ENCODE measurements at regions not wholly inside any gene's neighbourhood (a gene's known extent, or its start where the extent isn't known, plus 50 kb on each side); places are given as distances from the start of the nearest gene placed in this dataset.
"Not testable (repeated sequence)": the region's sequence is repeated elsewhere in the genome, so short reads cannot be mapped to it uniquely, and the experiment has no call there.

GRCh38 chr2:147172493-147173188, 672.2 kb upstream of the ACVR2A start:
- no peak for ATAC-seq

DNA sequence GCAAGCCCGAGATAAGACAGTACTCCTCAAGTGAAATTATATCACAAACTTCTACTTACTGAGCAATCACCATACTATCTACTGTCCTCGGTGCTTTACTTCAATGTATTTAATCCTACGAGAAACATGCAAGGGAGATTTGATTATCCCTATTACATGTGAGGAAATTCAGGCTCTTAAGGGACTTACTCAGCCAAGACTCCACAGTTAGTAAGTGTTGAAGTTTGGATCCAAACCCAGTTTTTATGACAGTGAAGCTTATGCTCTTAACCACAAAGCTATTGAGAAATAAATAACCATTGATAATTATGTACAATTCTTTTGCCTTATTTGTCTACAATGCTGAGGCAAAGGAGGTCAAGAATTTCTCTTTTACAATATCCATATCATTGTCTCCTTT, 672.9 kb upstream of the ACVR2A start:
- no peak for ATAC-seq

- ATAC-seq = no peak
Observed at GRCh38 chr2:147170932-147171331, 673.9 kb upstream of the ACVR2A start.

DNA sequence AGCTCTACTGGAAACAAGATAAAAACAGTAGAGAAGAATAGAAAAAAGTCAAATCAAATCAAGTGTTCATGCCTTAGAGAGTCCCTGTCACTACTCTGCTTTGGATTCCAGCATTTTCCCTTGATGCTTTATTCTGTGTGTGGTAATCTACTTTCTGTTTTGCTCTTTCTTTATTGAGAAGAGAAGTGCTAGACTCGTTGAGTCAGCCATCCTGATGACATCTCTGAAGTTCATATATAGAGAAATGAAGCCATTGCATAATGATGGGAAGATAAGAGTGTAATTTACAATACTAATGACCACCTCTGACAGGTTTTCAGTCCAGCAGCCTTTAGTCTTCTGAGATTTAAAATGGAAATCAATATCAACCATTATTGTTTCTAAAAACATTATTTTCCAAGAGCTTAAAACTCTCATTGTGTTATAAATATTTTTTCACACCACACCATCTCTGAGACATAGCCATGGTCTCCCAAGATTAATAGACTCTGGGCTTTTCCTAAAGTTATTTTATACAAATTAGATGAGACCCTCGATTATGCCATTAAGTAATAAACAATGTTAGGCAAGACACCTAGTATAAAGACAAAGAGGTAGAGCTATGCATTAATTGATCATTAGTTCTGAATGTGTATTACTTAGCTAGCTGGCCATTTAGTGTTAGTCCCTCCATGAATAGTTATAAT, 679.0 kb upstream of the ACVR2A start:
- no peak for ATAC-seq

- ATAC-seq = no peak
Observed at GRCh38 chr2:147164563-147164962, 680.3 kb upstream of the ACVR2A start.

DNA sequence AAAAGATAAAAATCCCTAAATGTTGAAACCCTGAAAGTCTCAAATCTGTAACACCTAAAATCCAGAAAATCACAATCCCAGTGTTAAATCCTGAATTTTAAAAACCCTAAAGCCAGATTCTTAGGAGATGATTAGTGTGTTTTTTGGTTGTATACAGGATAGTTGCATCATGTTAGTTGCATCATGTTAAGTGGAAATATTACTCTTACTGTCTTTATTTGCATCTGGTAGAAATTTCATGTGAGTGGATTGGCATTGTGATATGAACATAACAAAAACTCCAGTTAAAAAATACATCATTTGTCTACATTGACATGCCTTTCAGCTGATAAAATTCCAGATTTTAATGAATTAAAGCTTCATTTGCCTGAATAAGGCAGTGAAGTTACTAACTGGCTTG, 683.1 kb upstream of the ACVR2A start:
- no peak for ATAC-seq

DNA sequence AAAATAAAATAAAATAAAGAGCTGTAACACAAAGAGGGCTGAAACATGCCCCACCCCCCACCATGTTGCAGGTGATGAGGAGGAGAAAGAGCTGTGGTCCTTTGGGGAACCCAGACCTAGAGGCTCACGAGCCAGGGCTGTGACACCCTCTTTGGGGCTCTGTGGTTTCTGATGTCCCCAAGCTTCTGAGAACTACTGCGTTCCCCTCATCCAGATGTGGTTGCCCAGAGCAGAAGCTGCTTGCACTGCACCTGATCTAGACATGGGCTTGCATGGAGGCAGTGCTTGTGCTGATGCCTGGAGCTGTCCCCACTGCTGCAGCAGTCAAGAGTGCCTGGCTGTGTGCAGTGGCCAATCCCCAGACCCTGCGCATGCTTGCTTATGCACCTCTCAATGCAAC, 687.9 kb upstream of the ACVR2A start:
- ATAC-seq = no peak

- ATAC-seq = no peak
Observed at GRCh38 chr2:147150241-147150635, 694.6 kb upstream of the ACVR2A start.

DNA sequence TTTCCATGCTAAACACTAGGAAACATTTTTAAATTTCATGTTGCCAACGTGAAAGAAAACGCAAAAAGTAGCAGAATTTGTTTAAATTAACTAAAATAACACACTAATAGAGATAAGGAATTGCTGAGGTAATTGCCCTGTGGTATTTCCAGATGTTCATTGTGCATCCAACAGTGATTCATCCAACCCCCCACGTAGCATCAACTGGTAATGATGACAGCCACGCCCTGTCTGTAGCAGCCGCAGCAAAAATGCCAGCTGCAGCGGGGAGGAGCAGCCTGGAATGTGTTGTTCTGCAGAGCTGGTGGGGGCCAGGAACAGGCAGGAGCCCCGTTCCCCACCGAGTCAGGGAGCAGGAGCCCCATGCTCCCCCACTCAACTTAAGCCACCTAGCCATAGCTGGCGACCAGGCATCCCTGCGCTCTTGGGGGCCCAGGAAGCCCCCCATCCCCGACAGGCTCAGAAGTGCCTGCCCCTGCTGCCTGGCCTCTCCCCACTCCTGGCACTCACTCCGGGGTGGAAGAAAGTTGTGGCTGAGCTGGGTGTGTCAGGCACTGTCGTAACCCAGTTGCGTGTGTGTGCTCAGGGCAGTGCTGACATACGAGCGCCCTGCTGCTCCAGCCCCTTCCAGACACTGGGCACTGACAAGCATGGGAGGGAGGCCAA, 695.1 kb upstream of the ACVR2A start:
- ATAC-seq = no peak

- no peak for ATAC-seq
Observed at GRCh38 chr2:147147802-147148201, 697.0 kb upstream of the ACVR2A start.

DNA sequence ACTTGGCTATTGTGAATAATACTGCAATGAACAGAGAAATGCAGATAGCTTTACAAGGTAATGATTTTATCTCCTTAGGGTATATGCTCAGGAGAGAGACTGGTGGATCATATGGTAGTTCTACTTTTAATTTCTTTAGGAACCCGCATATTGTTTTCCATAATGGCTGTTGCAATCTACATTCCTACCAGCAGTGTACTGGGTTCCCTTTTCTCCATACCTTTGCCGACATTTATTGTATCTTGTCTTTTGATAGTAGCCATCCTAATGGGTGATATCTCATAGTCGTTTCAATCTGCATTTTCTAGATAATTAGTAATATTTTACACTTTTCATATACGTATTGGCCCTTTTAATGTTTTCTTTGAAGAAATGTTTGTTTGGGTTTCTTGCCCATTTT, 702.9 kb upstream of the ACVR2A start:
- ATAC-seq = no peak

DNA sequence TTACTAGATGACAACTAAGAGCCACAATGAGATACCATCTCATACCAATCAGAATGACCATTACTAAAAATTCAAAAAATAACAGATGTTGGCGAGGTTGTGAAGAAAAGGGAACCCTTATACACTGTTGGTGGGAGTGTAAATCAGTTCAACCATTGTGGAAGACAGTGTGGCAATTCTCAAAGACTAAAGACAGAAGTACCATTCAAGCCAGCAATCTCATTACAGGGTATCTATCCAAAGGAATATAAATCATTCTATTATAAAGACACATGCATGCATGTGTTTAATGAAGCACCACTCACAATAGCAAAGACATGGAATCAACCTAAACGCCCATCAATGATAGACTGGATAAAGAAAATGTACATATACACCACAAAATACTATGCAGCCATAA, 705.1 kb upstream of the ACVR2A start:
- not testable (repeated sequence) for ATAC-seq

- no peak for ATAC-seq
Observed at GRCh38 chr2:147137711-147138110, 707.1 kb upstream of the ACVR2A start.

DNA sequence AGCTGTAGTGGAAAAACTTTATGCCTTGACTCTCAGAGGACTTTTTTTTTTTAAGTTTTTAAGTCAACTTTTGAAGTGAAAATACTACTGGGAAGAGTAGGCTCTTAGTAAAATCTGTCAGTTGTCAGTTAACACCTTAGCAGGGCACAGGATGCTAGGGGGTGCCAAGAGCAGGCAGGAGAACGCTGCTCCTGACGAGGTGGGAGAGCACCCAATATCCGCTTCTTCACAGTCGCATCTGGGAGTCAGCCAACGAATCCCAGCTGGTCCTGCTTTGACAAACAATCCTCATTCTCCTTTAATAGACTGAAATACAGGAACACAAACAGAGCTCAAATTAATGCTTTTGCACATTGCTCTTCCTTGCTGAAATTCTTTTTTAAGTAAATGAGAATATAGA, 709.5 kb upstream of the ACVR2A start:
- no peak for ATAC-seq

DNA sequence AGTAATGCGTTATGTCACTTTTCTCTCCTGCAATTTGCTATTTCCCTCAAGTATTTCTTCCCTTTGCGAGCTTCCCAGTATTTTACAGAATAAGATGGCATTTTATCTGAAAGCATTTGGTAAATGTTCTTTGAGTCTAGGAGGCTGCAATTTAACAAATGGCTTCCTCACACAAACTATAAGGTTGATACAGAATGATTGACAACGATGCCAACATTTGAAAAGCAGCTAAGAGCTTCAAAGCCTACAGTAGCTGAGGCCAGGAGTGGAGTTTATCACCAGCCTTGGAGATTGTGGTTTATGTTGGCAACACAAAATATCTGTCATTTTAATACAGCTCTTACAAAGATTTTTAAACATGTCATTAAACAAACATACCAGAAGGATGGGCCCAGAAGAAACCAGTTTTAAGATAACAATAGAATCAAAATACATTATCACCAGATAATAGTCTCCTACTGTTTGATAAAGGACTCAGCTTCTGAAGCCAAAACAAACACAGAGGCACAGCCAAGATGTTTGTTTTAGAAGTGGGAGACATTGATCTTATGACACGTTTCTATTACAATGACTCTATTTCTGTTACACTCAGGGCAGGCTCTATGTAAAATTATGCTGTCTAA, 711.4 kb upstream of the ACVR2A start:
- ATAC-seq = no peak

- ATAC-seq = no peak
Observed at GRCh38 chr2:147125145-147125544, 719.7 kb upstream of the ACVR2A start.

- ATAC-seq = no peak
Observed at GRCh38 chr2:147122944-147123343, 721.9 kb upstream of the ACVR2A start.

DNA sequence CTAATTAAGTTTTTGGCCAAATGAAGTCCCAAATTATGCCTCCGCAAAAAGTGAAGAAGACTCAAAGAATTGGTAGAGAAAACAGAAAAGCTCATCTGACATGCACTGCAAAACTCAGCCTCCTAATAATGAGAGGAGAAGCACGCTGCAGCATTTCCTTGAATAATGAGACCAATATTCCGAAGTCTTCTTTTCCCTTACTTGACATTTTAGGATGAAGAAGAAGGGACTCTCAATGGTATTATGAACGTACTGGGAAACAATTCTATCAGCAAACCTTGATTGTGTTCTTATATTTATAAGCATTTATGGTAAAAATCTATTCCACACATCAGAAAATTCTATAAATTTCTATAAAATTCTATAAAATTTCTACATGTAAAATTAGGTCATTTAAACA, 733.9 kb upstream of the ACVR2A start:
- no peak for ATAC-seq

- ATAC-seq = no peak
Observed at GRCh38 chr2:147110317-147110716, 734.5 kb upstream of the ACVR2A start.

DNA sequence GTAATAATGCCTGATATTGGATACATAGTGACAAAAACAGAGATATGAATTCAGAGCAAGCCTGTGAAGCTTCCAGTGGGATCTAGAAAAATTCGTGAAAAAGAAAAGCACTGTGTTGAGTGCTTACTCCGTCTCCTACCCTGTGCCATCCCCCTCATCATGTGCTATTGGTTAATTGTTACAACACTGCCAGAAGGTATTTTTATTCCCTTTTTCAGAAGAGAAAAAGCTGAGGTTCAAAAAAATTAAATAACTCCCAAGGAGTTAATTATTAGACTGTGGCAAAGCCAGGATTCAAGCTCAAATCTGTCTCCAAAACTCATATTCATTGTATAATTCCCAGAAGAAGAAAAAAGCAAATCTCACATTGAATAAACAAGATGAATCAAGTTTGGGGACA, 735.5 kb upstream of the ACVR2A start:
- ATAC-seq = no peak

- no peak for ATAC-seq
Observed at GRCh38 chr2:147108548-147108947, 736.3 kb upstream of the ACVR2A start.

GRCh38 chr2:147101941-147102790, 742.7 kb upstream of the ACVR2A start:
- no peak for ATAC-seq
